ENCODE measurements at regions not wholly inside any gene's neighbourhood (a gene's known extent, or its start where the extent isn't known, plus 50 kb on each side); places are given as distances from the start of the nearest gene placed in this dataset.

DNA sequence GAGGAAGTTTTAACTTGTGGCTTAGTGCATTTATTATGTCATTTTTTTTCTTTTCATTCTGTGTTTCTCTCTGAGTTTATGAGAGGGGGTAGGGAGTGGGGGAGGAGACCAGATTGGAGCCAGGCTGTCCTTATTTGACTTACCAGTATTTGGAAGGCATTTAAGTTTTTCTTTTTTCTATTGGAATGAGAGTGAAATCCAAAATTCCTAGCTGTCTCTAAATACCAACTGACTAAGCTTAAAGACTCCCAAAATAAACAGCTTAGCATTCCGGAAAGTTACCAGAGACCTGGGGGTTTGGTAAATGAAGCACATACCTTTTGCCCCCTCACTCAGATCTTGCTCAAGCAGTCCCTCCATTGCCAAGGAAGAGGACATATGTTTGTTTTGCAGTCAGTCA lies 581.9 kb upstream of the BRINP1 start:
- DNase-seq (no peak), ATAC-seq (ENCODE audit: low read depth in 2 of 2) (no peak)
- Mint-ChIP-seq H3K27ac (no peak overlapping the region), H3K4me3 (no peak overlapping the region), H3K36me3 (no peaks in the 10 kb centered on the region), H3K4me1 (no peaks in the 10 kb centered on the region), H3K9me3 (peaks cover 0 to 11% (median 4%) of the 10 kb centered on the region in 7 donors), H3K27me3 (peaks cover 0 to 7% (median 5%) of the 10 kb centered on the region in 3 donors)

DNA sequence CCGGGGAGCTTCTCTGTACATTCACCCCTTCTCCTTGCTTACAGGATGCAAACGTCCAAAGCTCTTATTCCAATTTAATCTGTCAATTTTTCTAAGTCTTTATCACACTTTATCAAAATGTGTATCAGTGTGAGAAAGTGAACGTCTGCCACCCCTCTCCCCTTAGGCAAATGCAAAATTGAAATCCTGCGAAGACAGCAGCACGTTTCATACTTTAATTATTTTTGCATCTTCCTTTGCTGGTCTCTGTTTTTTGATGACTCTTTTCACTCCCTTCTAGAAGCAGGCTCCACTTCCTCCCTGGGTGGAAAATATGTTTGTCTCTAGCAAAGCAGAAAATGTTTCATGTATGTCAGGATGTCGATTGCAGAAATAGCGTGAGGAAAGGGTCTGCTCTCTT lies 576.5 kb upstream of the BRINP1 start:
- DNase-seq = no peak
- Mint-ChIP-seq H3K4me1 (no peaks in the 10 kb centered on the region), H3K27ac (no peak overlapping the region), H3K27me3 (peaks cover 0 to 7% (median 5%) of the 10 kb centered on the region in 3 donors), H3K9me3 (peaks cover 0 to 6% (median 0%) of the 10 kb centered on the region in 7 donors), H3K36me3 (no peaks in the 10 kb centered on the region), H3K4me3 (no peak overlapping the region)
- ATAC-seq (ENCODE audit: low read depth in 2 of 2) = no peak

DNA sequence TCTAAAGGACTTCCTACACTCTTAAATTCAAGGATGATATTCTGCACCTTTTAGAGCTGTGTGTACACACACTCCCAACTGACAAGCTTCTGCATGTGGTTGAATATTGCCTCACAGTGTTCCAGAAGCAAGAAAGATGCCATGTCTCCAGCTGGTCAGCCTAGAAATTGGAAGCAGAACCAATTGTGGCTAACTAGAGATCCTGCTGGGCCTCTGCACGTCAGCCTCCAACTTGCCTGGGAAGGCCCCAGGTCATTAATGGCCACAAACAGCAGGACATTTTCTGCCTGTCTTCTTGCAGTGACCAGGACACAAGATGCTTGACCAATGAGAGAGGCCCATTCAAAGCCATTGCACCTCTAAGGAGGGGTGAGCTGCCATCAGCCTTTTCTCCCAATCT lies 571.9 kb upstream of the BRINP1 start:
- Mint-ChIP-seq H3K4me3 (no peak overlapping the region), H3K27me3 (peaks cover 0 to 10% (median 4%) of the 10 kb centered on the region in 3 donors), H3K4me1 (no peaks in the 10 kb centered on the region), H3K9me3 (peaks cover 0 to 2% (median 0%) of the 10 kb centered on the region in 7 donors), H3K27ac (no peak overlapping the region), H3K36me3 (no peaks in the 10 kb centered on the region)
- DNase-seq = no peak
- no peak for ATAC-seq (ENCODE audit: low read depth in 2 of 2)

DNA sequence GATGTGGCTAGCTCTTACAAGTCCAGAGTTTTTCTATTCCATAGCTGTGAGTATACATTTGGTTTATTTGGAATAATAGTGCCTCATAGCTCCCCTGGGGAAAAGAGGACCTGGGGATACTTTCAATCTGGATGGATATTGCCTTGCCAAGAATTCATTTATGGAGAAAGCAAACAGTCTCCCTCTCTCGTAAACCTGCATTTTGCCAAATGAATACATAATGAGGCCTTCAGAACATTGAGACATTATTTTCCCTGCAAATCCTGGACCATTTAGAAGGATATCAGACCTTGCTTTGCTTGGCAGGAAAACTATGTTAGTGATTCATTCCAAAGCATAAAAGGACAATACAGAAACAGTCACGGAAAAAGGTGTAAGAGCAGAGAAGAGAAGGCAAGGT lies 569.6 kb upstream of the BRINP1 start:
- H3K27me3 Mint-ChIP-seq = peaks cover 4 to 15% (median 10%) of the 10 kb centered on the region in 3 donors
- no peaks in the 10 kb centered on the region for H3K36me3 Mint-ChIP-seq
- H3K9me3 Mint-ChIP-seq = peaks cover 0 to 2% (median 0%) of the 10 kb centered on the region in 7 donors
- no peak for DNase-seq
- no peak for ATAC-seq (ENCODE audit: low read depth in 2 of 2)
- H3K27ac Mint-ChIP-seq = no peak overlapping the region
- H3K4me1 Mint-ChIP-seq = no peaks in the 10 kb centered on the region
- H3K4me3 Mint-ChIP-seq = no peak overlapping the region

DNA sequence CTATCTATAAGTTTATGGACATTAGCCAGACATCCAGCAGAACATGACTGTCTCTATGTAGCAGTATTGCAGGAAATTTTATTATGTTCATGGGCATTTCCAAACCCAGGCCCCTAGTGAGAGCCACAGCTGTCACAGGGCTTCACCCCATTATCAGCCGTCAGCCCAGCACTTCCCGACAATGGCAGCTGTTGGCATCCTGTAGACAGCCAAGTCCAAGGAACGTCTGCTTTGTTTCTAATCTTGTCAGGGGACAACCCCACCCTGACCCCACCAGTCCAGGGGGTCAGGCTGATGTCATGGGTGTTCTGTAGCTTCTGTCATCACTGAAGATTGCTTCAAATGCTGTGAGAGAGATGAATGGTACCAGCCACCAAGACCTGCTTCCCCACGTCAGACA lies 565.3 kb upstream of the BRINP1 start:
- peaks cover 7 to 28% (median 17%) of the 10 kb centered on the region in 3 donors for H3K27me3 Mint-ChIP-seq
- no peaks in the 10 kb centered on the region for H3K36me3 Mint-ChIP-seq

DNA sequence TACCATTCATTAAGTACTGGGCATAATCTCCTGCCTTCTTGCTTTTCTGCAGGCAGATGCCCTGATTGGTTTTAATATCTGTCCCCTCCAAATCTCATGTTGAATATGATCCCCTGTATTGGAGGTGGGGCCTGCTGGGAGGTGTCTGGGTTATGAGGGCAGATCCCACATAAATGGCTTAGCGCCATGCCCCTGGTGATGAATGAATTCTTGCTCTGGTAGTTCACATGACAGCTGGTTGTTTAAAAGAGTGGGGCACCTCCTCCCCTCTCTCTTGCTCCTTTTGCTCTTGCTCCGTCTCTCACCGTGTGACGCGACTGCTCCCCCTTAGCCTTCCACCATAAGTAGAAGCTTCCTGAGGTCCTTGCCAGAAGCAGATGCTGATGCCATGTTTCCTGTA lies 564.0 kb upstream of the BRINP1 start:
- peaks cover 7 to 28% (median 8%) of the 10 kb centered on the region in 3 donors for H3K27me3 Mint-ChIP-seq
- no peak for ATAC-seq (ENCODE audit: low read depth in 2 of 2)

More for the DNA sequence above, 565.3 kb upstream of the BRINP1 start:
- no peak overlapping the region for H3K27ac Mint-ChIP-seq
- DNase-seq (no peak), ATAC-seq (ENCODE audit: low read depth in 2 of 2) (no peak)
- H3K4me1 Mint-ChIP-seq = no peaks in the 10 kb centered on the region
- peaks cover 0 to 4% (median 2%) of the 10 kb centered on the region in 7 donors for H3K9me3 Mint-ChIP-seq
- H3K4me3 Mint-ChIP-seq = no peak overlapping the region

DNA sequence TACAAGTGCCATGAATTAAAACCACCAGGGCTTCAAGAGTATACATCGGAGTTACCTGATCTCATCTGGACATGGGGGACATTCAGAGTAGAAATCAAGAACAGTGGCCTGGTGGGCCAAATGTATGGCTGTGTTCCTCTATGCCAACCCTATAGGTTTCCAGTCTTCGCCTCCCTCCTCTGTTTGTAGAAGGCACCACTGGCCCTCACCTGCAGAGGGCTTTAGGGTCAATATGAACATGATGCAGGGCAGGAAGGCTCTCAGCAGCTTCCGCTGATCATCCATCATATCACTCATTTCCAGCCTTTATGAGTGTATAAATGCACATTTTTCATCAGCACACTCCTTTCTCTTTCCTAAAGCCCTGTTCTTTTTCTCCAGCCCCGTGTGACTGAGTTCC lies 555.5 kb upstream of the BRINP1 start:
- Mint-ChIP-seq H3K4me3 (no peak overlapping the region), H3K4me1 (no peaks in the 10 kb centered on the region), H3K27ac (no peak overlapping the region), H3K9me3 (peaks cover 2 to 13% (median 9%) of the 10 kb centered on the region in 7 donors), H3K36me3 (no peaks in the 10 kb centered on the region), H3K27me3 (peaks cover 0 to 10% (median 6%) of the 10 kb centered on the region in 3 donors)
- DNase-seq = no peak
- no peak for ATAC-seq (ENCODE audit: low read depth in 2 of 2)

More for the DNA sequence above, 564.0 kb upstream of the BRINP1 start:
- no peak for DNase-seq
- Mint-ChIP-seq H3K4me1 (no peaks in the 10 kb centered on the region), H3K4me3 (no peak overlapping the region), H3K27ac (peak overlapping the region in 1 of 6 donors; percentile 13), H3K9me3 (peaks cover 0 to 4% (median 3%) of the 10 kb centered on the region in 7 donors), H3K36me3 (no peaks in the 10 kb centered on the region)

DNA sequence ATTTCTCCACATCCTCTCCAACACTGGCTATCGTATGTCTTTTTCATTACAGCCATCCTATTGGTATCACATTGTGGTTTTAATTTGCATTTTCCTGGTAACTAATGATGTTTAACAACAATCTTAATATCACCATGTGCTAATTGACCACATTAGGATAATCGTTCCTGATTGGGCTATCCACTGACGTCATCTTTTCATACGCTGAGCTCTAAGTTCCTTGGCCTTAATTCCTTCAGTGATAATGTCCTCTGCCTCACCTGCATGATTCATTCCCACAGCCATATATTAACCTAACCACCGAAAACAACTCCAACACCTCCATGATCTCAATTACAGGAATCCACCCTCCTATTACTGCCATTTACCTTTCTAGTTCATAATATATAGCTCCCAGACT lies 547.9 kb upstream of the BRINP1 start:
- peaks cover 0 to 6% (median 0%) of the 10 kb centered on the region in 3 donors for H3K27me3 Mint-ChIP-seq
- no peak for ATAC-seq (ENCODE audit: low read depth in 2 of 2)
- no peak overlapping the region for H3K27ac Mint-ChIP-seq
- no peaks in the 10 kb centered on the region for H3K36me3 Mint-ChIP-seq
- H3K9me3 Mint-ChIP-seq = peaks cover 2 to 11% (median 6%) of the 10 kb centered on the region in 7 donors
- H3K4me3 Mint-ChIP-seq = no peak overlapping the region
- no peaks in the 10 kb centered on the region for H3K4me1 Mint-ChIP-seq
- DNase-seq = no peak

DNA sequence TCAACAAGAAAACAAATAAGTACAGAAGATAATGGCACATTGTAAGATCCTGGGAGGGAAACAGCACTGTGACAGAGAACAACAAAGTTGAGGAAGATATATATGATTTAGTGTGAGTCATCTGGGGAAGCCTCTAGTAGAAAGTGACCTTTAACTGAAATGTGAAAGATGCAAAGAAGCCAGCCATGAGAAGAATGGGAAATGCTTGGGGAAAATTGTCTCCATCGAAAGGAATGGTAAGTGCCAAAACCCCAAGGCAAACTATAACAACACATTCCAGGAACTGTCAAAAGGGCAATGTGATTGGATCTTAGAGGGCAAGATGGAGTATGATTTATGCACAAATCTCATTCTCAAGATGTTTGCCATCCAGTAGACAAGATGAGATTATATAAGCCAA lies 537.8 kb upstream of the BRINP1 start:
- Mint-ChIP-seq H3K9me3 (peaks cover 0 to 13% (median 5%) of the 10 kb centered on the region in 7 donors), H3K4me3 (no peak overlapping the region), H3K27me3 (peaks cover 0 to 12% (median 5%) of the 10 kb centered on the region in 3 donors), H3K4me1 (no peaks in the 10 kb centered on the region), H3K36me3 (peaks cover 0 to 6% of the 10 kb centered on the region in 2 donors), H3K27ac (no peak overlapping the region)
- no peak for DNase-seq
- no peak for ATAC-seq (ENCODE audit: low read depth in 2 of 2)

DNA sequence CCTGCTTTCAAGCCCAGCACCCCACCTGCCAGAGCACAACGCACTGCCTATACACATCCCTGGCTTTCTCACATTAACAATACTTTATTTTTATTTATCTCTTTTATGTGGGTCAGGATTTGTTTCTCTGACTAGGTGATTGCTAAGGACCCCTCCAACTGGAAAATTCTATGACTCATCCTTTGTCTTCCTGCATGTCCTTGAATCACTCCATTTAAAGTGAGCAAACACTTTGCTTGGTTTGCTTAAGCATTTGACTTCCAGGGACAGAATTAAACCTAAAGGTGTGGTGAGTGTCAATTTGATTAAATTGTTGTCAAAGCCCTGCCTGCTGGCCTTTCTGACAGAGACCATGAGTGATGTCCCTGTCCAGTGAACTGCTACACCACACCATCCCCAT lies 536.5 kb upstream of the BRINP1 start:
- Mint-ChIP-seq H3K27ac (no peak overlapping the region), H3K27me3 (peaks cover 0 to 12% (median 5%) of the 10 kb centered on the region in 3 donors), H3K4me3 (no peak overlapping the region), H3K36me3 (peaks cover 0 to 6% of the 10 kb centered on the region in 2 donors), H3K4me1 (no peaks in the 10 kb centered on the region), H3K9me3 (peaks cover 0 to 14% (median 8%) of the 10 kb centered on the region in 7 donors)
- no peak for ATAC-seq (ENCODE audit: low read depth in 2 of 2)
- DNase-seq = no peak

DNA sequence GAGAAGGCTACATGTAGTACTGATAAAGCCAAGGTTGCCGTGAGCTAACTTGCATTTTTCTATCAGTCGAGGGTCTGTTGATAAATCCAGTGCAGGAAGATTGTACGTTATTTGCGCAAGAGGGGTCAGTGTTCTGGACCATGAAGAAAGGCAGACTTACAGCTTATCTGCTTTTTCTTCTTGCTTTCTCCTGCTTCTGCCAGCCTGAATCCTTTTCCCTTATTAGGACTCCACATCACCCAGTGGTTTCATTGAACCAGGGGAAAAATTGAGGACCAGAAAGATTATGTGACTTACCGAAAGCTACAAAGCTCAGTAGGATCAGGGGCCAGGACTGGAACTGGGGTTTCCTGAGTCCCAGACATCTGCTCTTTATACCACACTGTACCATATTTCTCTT lies 534.6 kb upstream of the BRINP1 start:
- Mint-ChIP-seq H3K4me1 (no peaks in the 10 kb centered on the region), H3K27ac (no peak overlapping the region), H3K9me3 (peaks cover 0 to 14% (median 8%) of the 10 kb centered on the region in 7 donors), H3K4me3 (no peak overlapping the region), H3K27me3 (peaks cover 0 to 12% (median 5%) of the 10 kb centered on the region in 3 donors), H3K36me3 (peaks cover 0 to 6% of the 10 kb centered on the region in 2 donors)
- DNase-seq (no peak), ATAC-seq (ENCODE audit: low read depth in 2 of 2) (no peak)

DNA sequence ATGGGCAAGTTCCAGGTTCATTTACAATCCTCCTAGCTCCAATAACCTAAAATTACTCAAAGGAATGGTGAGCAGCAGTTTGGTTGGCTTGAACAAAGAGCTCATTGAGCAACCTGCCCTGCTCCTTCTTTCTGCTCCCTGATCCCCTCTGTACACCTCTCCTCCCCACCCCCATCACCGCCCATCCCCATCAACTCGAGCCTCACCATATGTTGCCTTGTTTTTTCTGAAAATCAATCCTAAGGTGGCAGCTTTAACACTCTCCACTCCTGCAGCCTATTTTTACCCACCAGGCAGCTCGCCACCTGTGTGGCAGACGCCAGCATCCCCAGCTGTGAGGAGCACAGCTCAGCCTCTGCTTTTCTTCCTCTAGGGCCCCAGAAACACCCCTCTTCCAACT lies 533.4 kb upstream of the BRINP1 start:
- no peak for DNase-seq
- Mint-ChIP-seq H3K27me3 (peaks cover 0 to 12% (median 5%) of the 10 kb centered on the region in 3 donors), H3K27ac (no peak overlapping the region), H3K4me1 (no peaks in the 10 kb centered on the region), H3K9me3 (peaks cover 0 to 7% (median 3%) of the 10 kb centered on the region in 7 donors), H3K36me3 (no peaks in the 10 kb centered on the region), H3K4me3 (no peak overlapping the region)
- ATAC-seq (ENCODE audit: low read depth in 2 of 2) = no peak

DNA sequence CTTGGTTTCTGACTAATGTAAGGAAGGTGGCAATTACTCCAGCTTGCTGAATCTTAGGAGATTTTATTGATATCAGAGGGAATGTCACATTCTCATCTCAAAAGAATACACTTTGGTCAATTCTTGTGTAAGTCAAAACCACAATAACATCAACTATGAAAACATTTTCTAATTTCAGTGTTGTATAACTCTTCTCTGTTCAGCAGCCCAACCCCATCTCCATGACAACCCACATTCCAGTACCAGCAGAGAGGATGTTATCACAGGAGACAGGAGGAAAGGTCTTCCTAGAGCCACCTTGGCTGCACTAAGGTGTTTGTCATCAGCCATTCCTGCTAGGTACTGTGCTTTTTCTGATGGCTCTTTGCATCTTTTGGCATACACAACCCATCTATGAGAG lies 529.1 kb upstream of the BRINP1 start:
- Mint-ChIP-seq H3K4me3 (no peak overlapping the region), H3K9me3 (peaks cover 0 to 9% (median 3%) of the 10 kb centered on the region in 7 donors), H3K27ac (no peak overlapping the region), H3K27me3 (peaks cover 0 to 10% (median 6%) of the 10 kb centered on the region in 3 donors), H3K4me1 (no peaks in the 10 kb centered on the region), H3K36me3 (no peaks in the 10 kb centered on the region)
- no peak for ATAC-seq (ENCODE audit: low read depth in 2 of 2)
- DNase-seq = no peak

DNA sequence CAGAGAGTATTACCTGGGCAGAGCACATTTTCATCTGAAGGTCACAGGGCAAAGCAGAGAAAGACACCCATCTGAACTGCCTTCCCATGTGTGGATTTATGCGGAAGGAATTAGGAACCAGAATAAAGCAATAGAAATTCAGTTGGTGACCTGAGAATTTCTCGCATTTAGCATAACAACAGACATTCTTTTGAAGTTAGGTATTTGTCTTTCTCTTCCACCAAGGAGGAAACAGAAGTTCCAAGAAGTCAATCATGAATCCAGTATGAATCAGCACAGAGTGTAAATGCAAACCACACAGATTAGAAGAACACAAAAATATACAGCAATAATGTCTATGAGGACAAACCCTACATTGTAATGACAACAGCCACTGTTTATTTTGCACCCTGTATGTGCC lies 515.2 kb upstream of the BRINP1 start:
- no peak overlapping the region for H3K4me3 Mint-ChIP-seq
- H3K27me3 Mint-ChIP-seq = peaks cover 0 to 9% (median 1%) of the 10 kb centered on the region in 3 donors
- no peak overlapping the region for H3K27ac Mint-ChIP-seq
- no peaks in the 10 kb centered on the region for H3K36me3 Mint-ChIP-seq
- no peak for DNase-seq
- ATAC-seq (ENCODE audit: low read depth in 2 of 2) = no peak
- H3K4me1 Mint-ChIP-seq = no peaks in the 10 kb centered on the region
- peaks cover 0 to 5% (median 0%) of the 10 kb centered on the region in 7 donors for H3K9me3 Mint-ChIP-seq

DNA sequence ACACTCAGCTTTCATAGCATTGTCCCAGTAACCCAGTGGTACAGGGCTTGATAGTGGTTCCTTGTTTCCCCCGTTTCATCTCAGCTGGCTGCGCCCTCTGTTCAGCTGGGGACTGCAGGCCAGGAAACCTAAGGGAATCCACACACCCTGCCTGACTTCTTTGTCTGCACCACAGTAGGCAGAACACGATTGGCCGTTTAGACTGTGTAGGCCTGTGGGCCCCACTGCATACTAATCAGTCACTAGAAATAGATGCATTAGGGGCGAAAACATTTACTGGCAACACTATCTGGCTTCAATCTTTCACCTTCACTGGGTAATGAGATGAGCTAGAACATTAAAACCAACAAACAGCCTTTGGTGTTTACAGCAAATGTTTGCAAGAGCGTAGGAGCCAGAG lies 512.7 kb upstream of the BRINP1 start:
- no peaks in the 10 kb centered on the region for H3K4me1 Mint-ChIP-seq
- DNase-seq (no peak), ATAC-seq (ENCODE audit: low read depth in 2 of 2) (no peak)
- H3K4me3 Mint-ChIP-seq = no peak overlapping the region
- peaks cover 0 to 5% (median 0%) of the 10 kb centered on the region in 7 donors for H3K9me3 Mint-ChIP-seq
- H3K27me3 Mint-ChIP-seq = peaks cover 0 to 9% (median 0%) of the 10 kb centered on the region in 3 donors
- no peaks in the 10 kb centered on the region for H3K36me3 Mint-ChIP-seq
- no peak overlapping the region for H3K27ac Mint-ChIP-seq
